Hepatic stellate cell (primary cell): ENCODE measurements at regions not wholly inside any gene's neighbourhood (a gene's known extent, or its start where the extent isn't known, plus 50 kb on each side); places are given as distances from the start of the nearest gene placed in this dataset.
"Not testable (repeated sequence)": the region's sequence is repeated elsewhere in the genome, so short reads cannot be mapped to it uniquely, and the experiment has no call there.

ENCODE experiments used
- DNase-seq: peaks from one replicate; pipeline ENCODE4 v3.0.0; 2011; ENCODE audit warnings: low spot score

DNA sequence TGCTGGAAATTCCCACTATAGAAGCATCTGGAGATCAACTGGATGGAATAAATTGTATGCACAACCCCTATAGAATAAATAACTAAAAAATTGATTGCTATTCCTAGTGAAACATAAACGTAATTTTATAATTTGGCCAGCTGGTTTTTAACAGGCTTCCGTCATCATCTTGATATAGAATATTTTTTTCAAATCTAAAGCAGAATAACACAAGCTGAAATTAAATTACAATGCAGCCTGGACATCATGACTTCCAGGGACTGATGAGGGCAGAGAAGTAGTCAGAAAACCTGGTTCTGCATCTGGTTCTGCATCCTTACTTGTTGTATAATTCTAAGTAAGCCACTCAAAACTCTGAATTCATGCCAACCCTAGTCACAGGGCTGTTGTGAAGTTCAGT is 146.1 kb downstream of the MEX3B start:
- no peak for DNase-seq

- no peak for DNase-seq
These were observed 146.8 kb downstream of the MEX3B start for GRCh38 chr15:81899024-81899423.

- DNase-seq: peak; percentile 68
These were observed 148.7 kb downstream of the MEX3B start for GRCh38 chr15:81897057-81897677.

DNA sequence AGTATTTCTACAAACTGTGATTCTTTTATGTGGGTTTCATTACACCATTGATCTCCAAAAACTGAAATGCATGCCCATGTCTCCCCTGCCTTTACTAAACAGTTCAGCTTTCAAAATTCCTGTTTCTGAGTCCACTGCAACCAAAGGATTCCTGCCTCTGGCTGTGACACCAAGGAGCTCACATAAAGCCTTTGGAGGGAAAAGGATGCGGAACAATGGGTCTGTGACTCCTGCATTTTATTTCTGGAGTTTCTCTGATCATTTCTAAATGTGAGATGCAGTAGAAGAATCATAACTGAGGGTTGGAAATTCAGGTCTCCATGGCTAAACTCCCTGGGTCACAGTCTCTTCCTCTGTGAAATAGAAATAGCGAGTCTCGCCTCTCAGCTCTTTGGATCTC is 149.5 kb downstream of the MEX3B start:
- no peak for DNase-seq

DNA sequence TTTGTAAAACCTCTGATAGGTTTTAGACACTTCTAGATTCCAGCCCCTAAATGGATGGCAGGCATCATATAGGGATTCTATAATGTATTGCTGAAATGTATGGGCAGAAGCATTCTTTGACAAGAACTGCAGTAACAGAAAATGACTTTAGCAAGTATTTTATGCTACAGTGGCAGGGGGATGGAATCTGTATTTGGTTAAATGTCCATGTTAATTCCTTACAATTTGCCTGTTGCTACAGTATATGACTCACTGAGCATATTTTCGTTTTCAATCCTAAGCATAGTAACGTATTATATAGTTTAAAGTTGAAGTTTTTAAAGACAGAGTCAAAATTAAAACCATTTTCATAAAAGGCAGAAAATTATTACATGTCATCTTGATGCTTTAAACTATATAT is 150.1 kb downstream of the MEX3B start:
- DNase-seq: no peak

DNA sequence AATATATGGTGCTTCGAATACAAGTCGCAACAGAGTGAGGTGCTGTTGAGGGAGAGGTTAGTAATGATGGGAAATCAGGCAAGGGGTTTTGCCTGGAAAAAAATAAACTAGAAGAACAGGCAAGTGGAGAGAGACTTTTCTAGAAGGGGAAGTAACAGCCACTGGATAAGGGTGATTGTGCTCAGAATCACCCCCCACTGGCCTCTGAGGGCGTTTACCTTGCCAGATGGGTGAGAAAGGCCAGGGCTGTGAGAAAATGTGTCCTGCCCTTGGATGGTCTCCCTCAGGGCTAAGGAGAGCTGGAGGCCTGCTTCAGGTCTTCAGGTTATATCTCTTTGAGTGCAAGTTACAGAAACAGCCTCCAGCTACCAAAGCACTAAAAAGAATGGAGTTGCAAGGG is 151.8 kb downstream of the MEX3B start:
- no peak for DNase-seq

DNA sequence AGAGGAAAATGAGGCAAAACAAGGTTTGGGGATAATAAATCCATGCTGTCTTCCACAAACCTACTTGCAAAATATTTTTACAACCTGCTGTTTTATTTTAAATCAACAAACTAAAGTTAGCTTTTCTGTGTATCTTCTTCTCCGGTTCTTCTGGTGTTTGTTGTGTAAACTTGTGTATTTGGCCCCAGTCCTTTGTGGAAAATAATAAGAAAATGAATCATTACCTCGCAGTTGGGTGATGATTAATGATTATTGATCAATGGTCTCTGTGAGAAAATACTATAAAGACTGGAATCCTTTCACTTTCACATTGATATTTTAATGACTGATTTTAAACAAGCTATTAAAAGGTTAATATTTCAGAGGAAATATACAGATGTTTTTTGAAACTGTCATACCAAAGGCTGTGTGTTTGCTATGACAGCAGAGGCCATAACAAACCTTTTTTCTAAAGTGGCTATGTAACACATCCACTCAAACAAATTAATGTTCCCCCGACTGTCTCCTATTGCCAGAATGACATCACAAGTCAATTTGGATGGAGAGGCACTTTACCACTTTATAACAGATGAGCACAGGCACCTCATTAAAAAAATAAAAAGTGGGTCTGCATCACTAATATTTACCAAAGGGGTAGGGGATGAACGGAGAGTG is 152.5 kb downstream of the MEX3B start:
- DNase-seq: no peak

- DNase-seq: no peak
These were observed 155.3 kb downstream of the MEX3B start for GRCh38 chr15:81890496-81890895.

DNA sequence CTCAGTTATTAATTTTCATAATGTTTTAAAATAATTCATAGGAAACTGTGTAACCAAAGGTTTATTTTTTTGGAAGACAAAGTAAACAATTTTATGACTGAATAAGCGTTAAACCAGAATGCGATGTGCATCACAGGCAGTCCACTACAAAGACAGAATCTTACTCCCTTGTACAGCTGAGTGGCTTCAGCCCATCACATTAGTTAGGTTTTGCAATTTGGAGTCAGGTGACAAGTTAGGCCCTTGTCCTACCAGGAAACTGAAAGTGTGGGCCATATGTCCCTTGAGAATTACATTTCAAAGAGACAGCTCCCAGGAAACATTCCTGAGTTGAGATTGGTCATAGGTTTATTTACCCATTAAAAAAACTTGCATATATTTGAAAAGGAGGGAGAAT is 156.3 kb downstream of the MEX3B start:
- DNase-seq: no peak

DNA sequence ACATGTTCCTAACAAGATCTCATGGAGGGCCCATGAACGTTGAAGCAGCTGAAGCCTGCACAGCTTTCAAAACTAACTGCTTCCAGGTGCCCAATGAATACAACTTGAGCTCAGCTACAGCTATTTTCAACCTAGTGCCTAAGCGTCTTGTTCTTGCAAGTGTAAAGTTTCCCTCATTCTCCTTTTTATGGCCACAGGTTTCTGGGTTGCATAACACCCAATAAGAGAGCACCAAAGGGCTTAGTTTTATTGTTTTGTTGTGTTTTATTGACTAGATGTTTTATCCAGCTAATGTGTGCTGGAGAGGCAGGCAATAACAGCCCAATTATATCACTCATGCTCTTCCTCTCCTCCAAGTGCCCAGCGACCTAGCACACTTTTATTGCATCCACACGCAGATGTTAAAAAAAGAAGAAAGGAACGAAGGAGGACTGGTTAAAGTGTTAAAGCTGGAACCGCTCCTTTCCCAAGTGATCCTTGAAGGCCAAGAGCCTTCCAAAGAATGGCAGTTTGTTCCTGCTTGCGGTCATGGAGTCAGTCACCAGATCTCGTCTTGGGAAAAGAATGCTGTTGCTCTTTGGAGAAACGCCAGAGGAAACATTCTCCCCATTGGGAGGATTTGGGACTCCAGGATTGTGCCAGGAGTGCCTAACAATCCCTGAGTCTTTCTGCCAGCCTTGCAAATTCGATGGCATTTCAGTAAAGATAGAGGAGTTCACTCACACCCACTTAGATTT is 156.9 kb downstream of the MEX3B start:
- peak; percentile 42 for DNase-seq

GRCh38 chr15:81887912-81888311 is 157.9 kb downstream of the MEX3B start:
- DNase-seq: peak; percentile 24

GRCh38 chr15:81887188-81887587 is 158.6 kb downstream of the MEX3B start:
- not testable (repeated sequence) for DNase-seq

GRCh38 chr15:81886591-81886990 is 159.2 kb downstream of the MEX3B start:
- DNase-seq: no peak

GRCh38 chr15:81886080-81886479 is 159.7 kb downstream of the MEX3B start:
- no peak for DNase-seq

GRCh38 chr15:81885135-81885534 is 160.7 kb downstream of the MEX3B start:
- no peak for DNase-seq

DNA sequence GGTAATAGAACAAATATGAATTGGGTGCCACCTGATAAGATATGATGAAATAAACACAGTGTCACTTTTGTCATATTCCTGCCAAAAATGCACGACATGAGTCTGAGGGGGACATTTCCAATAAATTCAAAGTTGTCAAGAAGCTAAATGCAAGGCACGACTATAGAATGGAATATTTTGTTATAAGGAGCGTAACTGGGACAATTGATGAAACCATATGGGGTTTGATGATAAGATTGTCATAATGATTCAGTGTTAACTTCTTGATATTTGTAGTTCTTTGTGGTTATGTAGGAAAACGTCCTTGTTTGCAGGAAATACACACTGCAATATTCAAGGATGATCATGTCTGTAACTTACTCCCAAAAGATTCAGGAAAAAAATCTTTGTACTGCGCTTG is 163.3 kb downstream of the MEX3B start:
- no peak for DNase-seq

DNA sequence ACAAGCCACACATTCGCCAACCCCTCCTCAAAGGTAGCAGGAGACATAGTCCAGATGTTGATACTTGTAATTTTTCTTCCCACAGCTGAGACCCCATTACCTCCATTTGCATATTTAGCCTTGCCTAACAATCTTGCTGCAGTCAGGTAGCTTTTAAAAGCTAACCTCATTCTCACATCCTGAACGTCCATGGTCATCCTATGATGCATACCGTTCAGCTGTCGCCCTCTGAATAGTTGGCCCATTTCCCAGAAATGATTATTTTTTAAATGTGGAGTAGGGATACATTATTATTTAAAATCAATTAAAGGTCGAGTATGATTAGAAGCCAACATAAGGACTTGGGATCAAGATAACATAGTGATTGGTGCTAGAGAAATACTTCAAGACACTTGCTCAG is 165.0 kb downstream of the MEX3B start:
- DNase-seq: no peak

DNA sequence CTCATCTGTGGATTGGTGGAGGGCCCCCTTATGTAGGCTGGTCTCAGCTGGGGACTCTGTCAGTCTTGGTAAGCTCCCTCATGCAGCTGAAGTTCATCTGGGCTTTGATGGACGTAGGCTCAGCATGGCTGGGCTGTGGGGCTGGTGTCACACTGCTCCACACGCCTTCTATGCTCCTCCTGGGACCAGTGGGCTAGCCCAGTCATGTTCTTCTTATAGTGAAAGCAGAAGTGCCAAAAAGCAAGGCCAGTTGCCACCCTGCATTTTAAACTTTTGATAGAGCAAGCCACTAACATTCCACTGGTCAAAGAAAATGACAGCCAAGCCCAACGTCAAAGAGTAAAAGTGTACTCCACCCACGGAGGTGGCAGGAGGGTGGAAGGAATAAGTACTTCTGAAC is 165.5 kb downstream of the MEX3B start:
- no peak for DNase-seq

- DNase-seq: not testable (repeated sequence)
These were observed 170.1 kb downstream of the MEX3B start for GRCh38 chr15:81875717-81876116.

DNA sequence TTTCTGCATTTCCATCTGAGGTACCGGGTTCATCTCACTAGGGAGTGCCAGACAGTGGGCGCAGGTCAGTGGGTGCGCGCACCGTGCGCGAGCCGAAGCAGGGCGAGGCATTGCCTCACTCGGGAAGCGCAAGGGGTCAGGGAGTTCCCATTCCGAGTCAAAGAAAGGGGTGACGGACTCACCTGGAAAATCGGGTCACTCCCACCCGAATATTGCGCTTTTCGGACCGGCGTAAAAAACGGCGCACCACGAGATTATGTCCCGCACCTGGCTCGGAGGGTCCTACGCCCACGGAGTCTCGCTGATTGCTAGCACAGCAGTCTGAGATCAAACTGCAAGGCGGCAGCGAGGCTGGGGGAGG is 175.1 kb downstream of the MEX3B start:
- not testable (repeated sequence) for DNase-seq

- not testable (repeated sequence) for DNase-seq
These were observed 175.6 kb downstream of the MEX3B start for GRCh38 chr15:81870062-81870745.

GRCh38 chr15:81869161-81869954 is 176.5 kb downstream of the MEX3B start:
- no peak for DNase-seq
